ENCODE measurements at regions not wholly inside any gene's neighbourhood (a gene's known extent, or its start where the extent isn't known, plus 50 kb on each side); places are given as distances from the start of the nearest gene placed in this dataset.
A peak's percentile ranks its signal among the peaks of the same experiment; 100 is the strongest.

DNA sequence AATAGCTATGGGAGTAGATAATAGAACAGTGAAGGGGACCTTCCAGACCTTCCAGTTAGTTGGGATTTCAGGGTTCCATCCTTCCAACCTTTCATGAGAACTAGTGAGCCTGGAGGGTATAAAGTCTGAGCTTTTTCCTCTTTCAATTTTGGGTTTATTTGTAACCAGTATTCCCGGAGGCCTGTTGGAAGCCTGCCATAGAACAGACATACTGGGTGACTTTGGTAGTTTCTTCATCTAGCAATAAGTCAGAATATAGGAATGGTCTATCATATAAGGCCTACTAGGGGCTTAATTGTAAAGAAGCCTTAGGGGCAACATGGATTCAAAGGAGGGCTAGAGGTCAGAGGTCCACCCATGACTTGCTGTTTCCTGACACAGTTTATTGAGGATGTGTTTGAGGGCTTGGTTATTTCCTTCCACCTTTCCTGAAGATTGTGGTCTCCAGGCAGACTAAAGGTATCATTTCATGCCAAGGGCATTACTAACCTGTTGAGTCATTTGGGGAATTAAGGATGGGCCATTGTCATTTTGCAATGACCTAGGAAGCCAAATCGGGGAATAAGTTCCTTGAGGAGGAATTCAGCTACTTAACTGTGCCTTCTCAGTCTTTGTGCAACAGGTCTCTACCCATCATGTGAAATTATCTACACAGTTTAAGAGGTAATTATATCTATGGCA, 410.3 kb downstream of the SLC6A15 start:
- no TSS peak for BruUV-seq (replicated peaks)
- H3K79me1 ChIP-seq (ENCODE audit: low read depth in 1 of 2, low read length in 2 of 2): no peaks in the 10 kb centered on the region
- intact Hi-C loops (cut with micrococcal nuclease) (no loop called here), dilution Hi-C loops (cut with HindIII; ENCODE audit: low sequenced_read_pairs, unreplicated experiment) (no loop called here), in situ Hi-C loops (cut with MboI; ENCODE audit: low sequenced_read_pairs) (loop anchor here (25.0 kb wide), 2 partner anchors 1490 to 1965 kb away; no protein-coding TSS in a partner anchor)
- ATAC-seq (ENCODE audit: low read depth) (no peak), DNase-seq (no peak)
- no peak overlapping the region for H3K56ac ChIP-seq (ENCODE audit: extremely low read depth, insufficient read depth, low read length)
- no peak overlapping the region for H3K14ac ChIP-seq (replicated peaks; ENCODE audit: low read depth, low read length)
- H3K4ac ChIP-seq (ENCODE audit: low read depth, low read length): no peak overlapping the region
- no peak overlapping the region for H2BK5ac ChIP-seq (ENCODE audit: low read depth, low read length, poor library complexity, severe bottlenecking)
- no peak for TF ChIP-seq MXI1 (IDR thresholded peaks at IDR 0.05; ENCODE audit: borderline replicate concordance, low read depth, low read length)
- H4K8ac ChIP-seq (ENCODE audit: low read depth in 2 of 2, low read length in 2 of 2): no peak overlapping the region
- H3K36me3 ChIP-seq (ENCODE audit: control insufficient read depth, insufficient read depth, low read length): no peaks in the 10 kb centered on the region
- no peak overlapping the region for H2AK9ac ChIP-seq (replicated peaks; ENCODE audit: low read depth, low read length, poor library complexity)
- H4K20me1 ChIP-seq (ENCODE audit: insufficient read depth, low read length): no peaks in the 10 kb centered on the region
- no peak overlapping the region for H3K9ac ChIP-seq (ENCODE audit: low read depth, low read length)
- H3K18ac ChIP-seq (ENCODE audit: low read depth, low read length): no peak overlapping the region
- H3K9me3 ChIP-seq (ENCODE audit: control insufficient read depth, insufficient read depth, low read length): no peaks in the 10 kb centered on the region
- no peak overlapping the region for H2BK20ac ChIP-seq (ENCODE audit: low read depth, low read length)
- ChIA-PET CTCF (no interaction called here), POLR2A (ENCODE audit: unreplicated experiment) (no interaction called here)
- WGBS, 2 experiments (ENCODE audit: extremely low coverage in 2 of 2, insufficient read length in 1 of 2): no CpG with 5 or more reads among the region's 2 CpGs
- peak overlapping the region; percentile 33; the same call in 1 of the 2 replicates for H2BK120ac ChIP-seq (ENCODE audit: low read depth, low read length)
- no peak overlapping the region for H2AK5ac ChIP-seq (ENCODE audit: low read depth, low read length)
- H4K5ac ChIP-seq (ENCODE audit: low read depth, low read length): no peak overlapping the region
- H3K27me3 ChIP-seq (ENCODE audit: control insufficient read depth, insufficient read depth, low read length): no peaks in the 10 kb centered on the region
- no peak overlapping the region for H4K91ac ChIP-seq (ENCODE audit: insufficient read depth, low read depth, low read length)
- no peak overlapping the region for H2BK15ac ChIP-seq (ENCODE audit: low read depth, low read length)
- H3K9me1 ChIP-seq (ENCODE audit: insufficient read depth, low read length): no peaks in the 10 kb centered on the region
- H2AFZ ChIP-seq (replicated peaks; ENCODE audit: low read length, poor library complexity): no peak overlapping the region
- no peak overlapping the region for H3K4me3 ChIP-seq (ENCODE audit: insufficient read depth, low read depth, low read length)
- H3K27ac ChIP-seq (ENCODE audit: insufficient read depth, low read length): no peak overlapping the region
- no peaks in the 10 kb centered on the region for H3K4me1 ChIP-seq (ENCODE audit: control insufficient read depth, insufficient read depth, low read length)
- H3K23ac ChIP-seq (ENCODE audit: low read depth, low read length): no peak overlapping the region
- no peak overlapping the region for H3K4me2 ChIP-seq (ENCODE audit: low read depth, low read length)

Data from IMR-90 (cell line).